H1 (cell line): ENCODE measurements at regions not wholly inside any gene's neighbourhood (a gene's known extent, or its start where the extent isn't known, plus 50 kb on each side); places are given as distances from the start of the nearest gene placed in this dataset.

Experiments
- BACH1 ChIP-seq: IDR thresholded peaks from 2 replicates; pipeline ENCODE4 v1.6.1; 2012; ENCODE audit warnings: low read length, improper control_type of control experiment
- CEBPB ChIP-seq: IDR thresholded peaks from 2 replicates; pipeline ENCODE4 v1.6.1; 2012; ENCODE audit warnings: low read depth, low read length
- CHD7 ChIP-seq: fragments of 300-600 bp; sonication (generic); IDR thresholded peaks from 2 replicates; pipeline ENCODE4 v1.7.1; 2012; ENCODE audit warnings: low read length, moderate library complexity, mild to moderate bottlenecking, inconsistent platforms; ENCODE audit not compliant: insufficient replicate concordance
- EP300 ChIP-seq, 2 experiments: IDR thresholded peaks; 1 replicate in 1 of 2; 2 replicates in 1 of 2; pipeline ENCODE4 v1.6.1; 2011 to 2012; ENCODE audit warnings: low read depth in 2 of 2, low read length in 2 of 2, mild to moderate bottlenecking in 2 of 2, borderline replicate concordance in 1 of 2, inconsistent platforms in 1 of 2, moderate library complexity in 1 of 2
- MAFK ChIP-seq: IDR thresholded peaks from 2 replicates; pipeline ENCODE4 v1.6.1; 2012; ENCODE audit warnings: low read depth, mild to moderate bottlenecking, improper control_type of control experiment, low read length
- RAD21 ChIP-seq, 2 experiments: IDR thresholded peaks in 1 of 2; conservative IDR thresholded peaks in 1 of 2; 2 replicates each; pipeline ENCODE4 v1.6.1; 2011; ENCODE audit warnings: low read depth in 2 of 2, low read length in 2 of 2, improper control_type of control experiment in 1 of 2, inconsistent platforms in 1 of 2, mild to moderate bottlenecking in 1 of 2, moderate library complexity in 1 of 2
- SIX5 ChIP-seq: IDR thresholded peaks from 2 replicates; pipeline ENCODE4 v1.6.1; 2011; ENCODE audit warnings: mild to moderate bottlenecking, low read depth, low read length
- SRF ChIP-seq: IDR thresholded peaks from 2 replicates; pipeline ENCODE4 v1.6.1; 2011; ENCODE audit warnings: mild to moderate bottlenecking, low read depth, low read length, moderate library complexity
- TEAD4 ChIP-seq: IDR thresholded peaks from 2 replicates; pipeline ENCODE4 v1.6.1; 2012; ENCODE audit warnings: low read depth, low read length, inconsistent platforms, mixed read lengths

DNA sequence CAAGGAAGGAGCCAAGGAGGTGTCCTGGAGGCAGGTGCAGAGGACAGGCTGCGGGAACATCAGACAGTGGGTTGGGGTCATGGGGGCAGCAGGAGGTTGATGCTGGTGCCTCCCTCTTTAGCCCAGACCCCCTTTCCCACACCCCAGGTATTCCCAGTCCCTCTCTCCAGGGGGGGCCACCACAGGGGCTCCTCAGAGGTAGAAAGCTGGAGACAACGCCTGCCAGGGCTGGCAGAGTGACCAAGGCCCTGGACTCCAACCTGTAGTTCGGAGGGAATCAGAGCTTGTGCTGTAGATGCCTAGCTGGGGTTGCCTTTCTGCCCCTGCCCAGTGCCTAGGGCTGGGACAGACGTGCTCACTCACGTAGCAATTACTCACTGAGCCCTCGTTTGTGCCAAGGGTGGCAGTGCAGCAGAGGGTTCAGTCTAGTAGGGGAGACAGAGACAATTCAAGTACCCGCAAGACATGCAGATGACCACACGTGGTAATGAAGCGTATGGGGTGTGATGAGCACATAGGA, 148.2 kb downstream of the PTPRU start (continued):
- no peak for TF ChIP-seq CHD7
- no peak for TF ChIP-seq TEAD4
- no peak for TF ChIP-seq SIX5
- no peak for TF ChIP-seq RAD21 (IDR thresholded peaks at IDR 0.05 in 1 of 2, conservative IDR thresholded peaks at IDR 0.05 in 1 of 2; ENCODE audit: low read depth in 2 of 2, low read length in 2 of 2)
- TF ChIP-seq BACH1: no peak
- TF ChIP-seq CEBPB: no peak
- TF ChIP-seq MAFK: no peak
- no peak for TF ChIP-seq EP300 (IDR thresholded peaks at IDR 0.05; ENCODE audit: borderline replicate concordance in 1 of 2, low read depth in 2 of 2, low read length in 2 of 2)
- no peak for TF ChIP-seq SRF
